Middle frontal gyrus (tissue), 1 donor: ENCODE measurements at regions not wholly inside any gene's neighbourhood (a gene's known extent, or its start where the extent isn't known, plus 50 kb on each side); places are given as distances from the start of the nearest gene placed in this dataset.
"Not testable (repeated sequence)": the region's sequence is repeated elsewhere in the genome, so short reads cannot be mapped to it uniquely, and the experiment has no call there.

Experiments used
- DNase-seq: peaks from one replicate; pipeline ENCODE4 v3.0.0-alpha.2; 2015; ENCODE audit warnings: low spot score; ENCODE audit errors: extremely low spot score

DNA sequence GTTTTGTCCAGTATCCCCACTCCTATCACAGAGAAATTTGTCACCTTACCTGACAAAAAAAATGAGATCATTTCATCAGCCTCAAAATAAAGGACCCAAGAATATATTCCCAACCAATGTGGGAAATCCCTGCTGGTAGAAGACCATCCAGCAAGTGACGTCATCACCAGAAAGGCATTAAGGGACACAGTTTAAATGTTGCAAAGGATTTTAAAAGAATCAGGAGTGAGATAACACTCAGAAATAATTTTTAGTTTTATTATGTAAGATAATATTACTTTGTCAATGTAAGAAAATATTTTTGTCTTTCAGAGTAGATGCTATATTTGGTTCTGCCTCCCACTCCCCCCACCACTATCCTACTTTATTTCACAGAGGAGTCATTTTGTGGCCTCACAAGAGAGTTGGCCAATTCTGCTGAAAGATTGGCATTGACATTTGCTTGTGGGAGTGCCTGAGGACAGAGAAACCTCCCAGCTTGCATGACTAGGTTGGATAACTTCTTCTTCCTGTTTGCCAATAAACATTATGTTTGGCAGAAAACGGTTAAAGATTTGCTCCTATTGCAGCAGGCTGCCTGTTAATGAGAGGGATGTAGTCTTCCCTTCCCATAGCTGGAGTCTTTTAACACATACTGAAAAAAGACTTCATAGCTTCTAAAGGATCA, 288.6 kb upstream of the DAB2 start:
- DNase-seq: no peak

DNA sequence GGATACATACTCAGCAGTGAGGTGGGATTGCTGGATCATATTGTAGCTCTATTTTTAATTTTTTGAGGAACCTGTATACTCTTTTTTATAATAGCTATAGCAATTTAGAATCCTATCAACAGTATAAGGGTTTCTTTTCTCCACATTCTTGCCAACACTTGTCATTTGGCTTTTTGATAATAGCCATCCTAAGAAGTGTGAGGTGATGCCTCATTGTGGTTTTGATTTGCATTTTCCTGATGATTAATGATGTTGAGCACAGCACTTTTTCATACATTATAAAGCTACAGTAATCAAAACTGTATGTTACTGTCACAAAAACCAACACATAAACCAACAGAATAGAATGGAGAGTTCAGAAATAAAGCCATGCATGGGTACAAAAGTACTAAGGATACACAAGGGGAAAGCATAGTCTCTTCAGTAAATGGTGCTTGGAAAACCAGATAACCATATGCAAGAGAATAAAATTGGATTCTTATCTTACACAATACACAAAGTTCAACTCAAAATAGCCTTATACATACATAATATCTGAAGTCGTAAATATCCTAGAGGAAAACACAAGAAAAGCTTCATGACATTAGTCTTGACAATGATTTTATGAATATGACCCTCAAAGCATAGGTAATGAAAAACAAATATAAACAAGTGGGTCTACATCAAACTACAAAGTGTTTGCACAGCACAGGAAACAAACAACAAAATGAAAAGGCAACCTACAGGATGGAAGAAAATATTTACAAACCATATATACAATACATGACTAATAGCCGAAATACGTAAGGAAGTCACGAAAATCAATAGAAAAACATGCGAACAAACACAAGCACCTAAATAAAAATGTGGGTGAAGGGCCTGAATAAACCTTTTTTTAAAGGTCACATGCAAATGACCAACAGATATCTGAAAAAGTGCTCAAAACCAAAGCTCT, 287.8 kb upstream of the DAB2 start:
- DNase-seq: no peak

DNA sequence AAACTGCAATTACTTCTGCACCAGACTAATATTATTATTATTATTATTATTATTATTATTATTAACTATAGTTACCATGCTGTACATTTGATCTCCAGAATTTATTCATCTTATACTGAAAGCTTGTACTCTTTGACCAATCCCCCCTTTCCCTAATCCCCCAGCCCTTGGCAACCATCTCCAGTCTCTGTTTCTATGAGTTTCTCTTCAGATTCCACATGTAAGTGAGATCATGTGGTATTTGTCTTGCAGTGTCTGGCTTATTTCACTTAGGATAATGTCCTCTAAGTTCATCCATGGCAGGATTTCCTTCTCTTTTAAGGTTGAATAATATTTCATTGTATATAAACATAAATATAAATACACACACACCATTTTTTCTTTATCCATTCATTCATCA, 287.0 kb upstream of the DAB2 start:
- DNase-seq: no peak

DNA sequence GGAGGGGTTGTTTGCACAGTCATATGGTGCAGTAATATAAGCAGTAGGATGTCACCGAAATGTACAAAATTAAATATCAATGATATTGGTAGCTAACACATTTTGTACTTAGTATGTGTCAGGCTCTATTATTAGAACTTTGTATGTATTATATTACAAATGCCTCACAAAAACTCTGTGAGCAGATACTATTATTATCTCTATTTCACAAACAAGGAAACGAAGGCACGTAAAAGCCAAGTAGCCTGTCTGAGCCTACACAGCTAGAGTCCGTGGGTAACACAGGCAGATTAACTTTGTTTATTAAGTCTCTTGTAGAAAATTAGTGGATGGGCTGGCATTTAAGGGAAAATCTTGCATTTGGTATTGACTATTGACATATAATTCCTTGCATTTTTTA, 284.3 kb upstream of the DAB2 start:
- no peak for DNase-seq

DNA sequence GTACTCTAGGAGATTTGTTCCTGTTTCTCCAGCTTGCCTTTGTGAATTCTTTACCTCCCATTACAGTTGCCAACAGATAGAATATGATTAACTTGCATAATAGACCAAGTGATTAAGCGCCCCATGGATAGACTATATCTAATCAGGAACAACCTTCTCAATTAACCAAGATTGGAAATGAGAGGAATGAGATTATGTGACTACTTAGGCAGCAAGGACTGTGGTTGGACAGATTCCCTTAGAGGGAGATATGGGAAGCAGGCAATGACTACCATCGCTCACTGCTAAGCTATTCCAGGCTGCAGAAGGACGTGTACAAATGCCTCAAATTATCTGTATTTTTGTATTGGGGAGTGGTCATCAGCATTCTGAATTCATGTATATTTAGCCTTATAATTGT, 278.1 kb upstream of the DAB2 start:
- no peak for DNase-seq

DNA sequence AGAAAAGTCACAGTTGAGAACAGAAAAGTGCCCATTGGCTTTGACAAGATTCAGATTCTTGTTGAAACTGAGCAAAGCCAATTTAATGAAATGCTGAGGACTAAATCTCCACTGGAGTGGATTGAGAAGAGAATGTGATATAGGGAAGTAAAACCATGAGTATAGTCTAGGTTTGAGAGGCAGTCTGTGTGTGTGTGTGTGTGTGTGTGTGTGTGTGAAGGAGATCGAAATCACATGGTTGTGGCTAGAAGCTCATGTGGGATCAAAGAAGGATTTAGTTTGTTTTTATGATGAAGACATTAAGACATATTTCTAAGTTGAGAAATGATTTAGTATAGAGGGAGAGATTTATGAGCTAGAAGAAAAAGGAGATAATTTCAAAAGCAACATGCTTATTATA, 275.7 kb upstream of the DAB2 start:
- DNase-seq: no peak

DNA sequence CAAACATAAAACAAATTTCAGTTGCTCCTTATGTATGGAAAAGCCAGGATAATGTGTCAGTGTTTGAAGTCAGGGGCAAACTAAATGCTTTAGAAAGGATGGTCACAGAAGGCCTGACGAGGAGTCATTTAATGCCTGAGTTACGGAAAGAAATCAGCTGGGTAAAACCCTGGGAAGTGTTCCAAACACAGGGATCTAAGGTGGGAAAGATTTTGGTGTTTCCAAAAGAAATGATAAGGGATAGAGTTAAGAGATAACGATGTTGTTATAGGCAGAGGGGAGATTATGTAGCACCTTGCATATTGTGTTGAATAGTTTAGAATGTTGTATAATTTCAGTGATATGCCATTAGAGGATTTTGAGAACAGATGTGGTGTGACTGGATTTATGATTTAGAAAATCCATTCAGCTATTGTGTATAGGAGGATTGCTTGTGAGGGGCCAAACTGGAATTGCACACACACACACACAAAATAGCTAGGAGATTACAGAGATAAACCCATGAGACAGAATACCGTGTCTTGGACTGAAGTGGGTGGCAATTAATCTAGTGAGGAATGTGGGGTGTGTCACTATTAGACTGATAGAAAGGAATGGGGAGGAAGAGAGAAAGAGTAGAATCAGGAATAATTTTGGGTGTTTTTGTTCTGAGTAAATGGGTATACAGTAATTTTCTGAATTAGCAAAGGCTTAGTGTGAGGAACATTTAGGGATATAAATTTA, 274.2 kb upstream of the DAB2 start:
- no peak for DNase-seq

DNA sequence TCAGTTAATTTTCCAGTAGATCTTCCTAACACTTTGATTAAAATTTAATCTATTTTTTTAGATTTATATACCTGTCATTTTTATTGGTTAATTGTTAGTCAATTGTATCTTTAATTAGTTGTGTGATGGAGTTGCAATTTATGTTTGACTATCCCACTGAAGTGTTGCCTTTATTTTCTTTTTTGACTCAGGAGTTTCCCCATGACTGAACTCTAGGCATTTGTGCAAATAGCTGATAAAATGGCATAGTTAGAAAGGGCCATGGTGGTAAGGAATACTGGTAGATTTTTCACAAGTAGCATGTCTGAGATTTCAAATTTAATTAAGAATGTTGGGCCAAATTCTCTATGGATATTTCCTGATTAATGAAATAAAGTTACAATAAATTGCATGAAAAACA, 273.1 kb upstream of the DAB2 start:
- DNase-seq: no peak

DNA sequence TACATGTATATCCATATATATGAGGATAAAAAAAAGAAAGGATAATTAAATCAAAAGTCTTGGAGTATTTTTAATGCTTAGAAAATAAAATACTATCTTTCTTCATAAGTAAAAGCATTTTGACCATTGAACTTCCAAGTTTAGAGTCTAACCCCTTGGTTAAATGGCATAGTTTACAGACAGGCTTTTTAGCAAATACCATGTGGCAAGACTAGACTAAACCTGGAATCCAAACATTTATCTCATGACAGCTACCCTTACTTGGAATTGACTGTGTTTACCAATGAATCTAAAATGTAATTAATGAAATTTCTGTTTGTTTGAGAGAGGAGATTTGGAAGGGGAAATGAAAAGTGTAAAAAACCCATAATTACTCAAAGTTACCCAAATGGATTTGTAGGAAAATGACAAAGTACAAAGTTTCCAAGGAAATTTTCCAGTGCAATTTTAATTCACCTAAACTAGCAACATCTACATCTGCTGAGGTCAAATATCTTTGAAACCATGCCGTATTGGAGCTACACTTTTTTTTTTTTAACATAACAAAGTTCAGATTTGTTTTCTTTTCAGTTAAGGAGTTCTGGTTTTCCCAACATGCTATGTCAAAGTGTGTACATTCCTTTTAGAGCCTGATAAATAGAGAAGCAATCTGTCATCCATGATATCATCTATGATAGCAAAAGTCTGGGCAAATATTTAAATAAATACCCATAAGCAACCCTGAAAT, 272.1 kb upstream of the DAB2 start:
- DNase-seq: no peak

DNA sequence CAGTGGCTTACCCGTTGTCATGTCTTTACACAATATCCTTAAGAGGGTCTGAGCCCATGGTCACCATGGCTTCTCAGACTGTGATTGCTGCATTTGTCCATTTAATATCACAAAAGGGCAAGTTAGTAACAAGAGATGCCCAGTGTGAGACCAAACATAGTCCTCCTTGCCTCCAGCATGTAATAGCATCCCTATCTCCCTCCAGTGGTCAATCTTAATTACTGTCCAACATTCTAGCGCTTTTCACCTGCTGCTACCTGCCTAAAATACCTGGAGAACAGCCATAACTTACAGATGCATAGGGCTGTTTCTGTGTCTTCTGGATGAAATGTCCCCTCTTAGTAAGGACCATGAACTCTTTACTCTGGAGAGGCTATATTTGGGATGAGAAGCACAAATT, 267.2 kb upstream of the DAB2 start:
- DNase-seq: no peak

DNA sequence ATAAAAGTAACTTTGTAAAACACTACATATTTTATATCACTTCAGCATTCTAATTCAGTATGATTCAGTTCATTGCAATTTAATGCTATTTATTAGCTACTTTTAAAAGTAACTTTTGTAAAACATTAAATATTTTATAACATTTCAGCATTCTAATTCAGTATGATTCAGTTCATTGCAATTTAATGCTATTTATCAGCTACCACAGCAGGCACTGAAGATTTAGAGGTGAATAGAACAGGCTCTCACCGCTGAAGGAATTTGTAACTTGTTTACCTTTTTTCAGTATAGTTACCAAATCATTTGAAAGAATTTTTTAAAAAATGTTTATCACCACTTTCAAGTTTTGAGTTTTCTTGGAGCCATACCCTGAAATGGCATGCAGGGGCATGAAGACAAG, 266.4 kb upstream of the DAB2 start:
- DNase-seq: no peak

DNA sequence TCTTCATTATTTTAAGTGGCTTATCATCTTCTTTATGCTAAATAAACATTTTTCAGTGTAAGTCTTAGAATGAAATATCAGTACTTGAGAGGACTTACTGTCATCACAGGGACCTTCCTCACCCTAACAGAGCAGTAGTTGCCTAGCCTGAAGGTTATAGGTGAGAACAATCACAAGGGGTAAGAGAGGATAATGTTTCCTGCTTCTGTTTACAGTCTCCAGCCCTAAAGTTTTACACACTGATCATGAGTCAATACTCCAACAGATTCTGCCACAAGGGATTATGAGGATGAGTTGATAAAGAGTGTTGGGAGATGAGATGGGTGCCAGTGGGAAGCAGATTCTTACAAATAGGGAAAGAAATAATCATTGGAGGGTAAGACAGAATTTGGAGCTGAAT, 265.1 kb upstream of the DAB2 start:
- no peak for DNase-seq

DNA sequence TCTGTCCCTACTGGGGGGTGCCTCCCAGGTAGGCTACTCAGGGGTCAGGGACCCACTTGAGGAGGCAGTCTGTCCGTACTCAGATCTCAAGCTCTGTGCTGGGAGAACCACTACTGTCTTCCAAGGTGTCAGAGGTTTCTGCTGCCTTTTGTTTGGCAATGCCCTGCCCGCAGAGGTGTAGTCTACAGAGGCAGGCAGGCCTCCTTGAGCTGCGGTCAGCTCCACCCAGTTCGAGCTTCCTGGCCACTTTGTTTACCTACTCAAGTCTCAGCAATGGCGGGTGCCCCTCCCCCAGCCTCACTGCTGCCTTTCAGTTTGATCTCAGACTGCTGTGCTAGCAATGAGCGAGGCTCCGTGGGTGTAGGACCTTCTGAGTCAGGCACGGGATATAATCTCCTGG, 263.1 kb upstream of the DAB2 start:
- DNase-seq: not testable (repeated sequence)

DNA sequence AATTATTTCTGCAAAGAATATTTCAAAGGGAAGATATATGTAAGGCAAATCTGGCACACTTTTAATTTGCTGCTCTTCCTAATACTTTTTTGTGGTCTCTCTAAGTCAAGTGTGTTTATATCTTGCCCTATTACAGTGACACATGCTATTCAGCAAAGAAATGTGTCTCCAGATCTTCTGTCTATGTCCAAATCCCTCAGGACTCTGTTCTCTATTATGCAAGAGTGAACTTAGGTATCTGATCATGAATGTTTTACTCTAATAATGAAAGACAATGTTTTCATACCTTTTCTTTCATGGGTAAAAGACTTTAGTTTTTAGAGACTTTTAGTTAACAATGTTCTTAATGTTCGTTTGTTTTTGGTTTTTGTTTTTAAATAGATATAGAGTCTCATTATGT, 255.4 kb upstream of the DAB2 start:
- no peak for DNase-seq

DNA sequence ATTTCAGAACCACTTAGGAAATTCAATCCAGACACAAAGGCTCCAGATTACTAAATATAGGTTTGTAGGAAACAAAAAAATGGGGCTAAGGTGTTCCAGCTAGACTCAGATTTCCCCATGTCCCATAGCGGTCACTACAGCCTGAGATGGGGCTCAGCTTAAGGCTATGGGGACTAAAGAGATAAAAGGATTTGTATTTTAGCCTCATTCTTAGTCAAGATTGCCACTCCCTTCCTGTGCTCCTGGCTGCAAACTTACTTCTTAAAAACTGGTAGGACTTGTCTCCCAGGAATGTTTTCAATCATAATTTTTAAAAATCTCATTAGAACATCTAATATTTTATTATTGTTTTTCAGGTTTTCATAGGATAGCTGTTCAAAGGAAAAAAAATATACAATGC, 253.8 kb upstream of the DAB2 start:
- no peak for DNase-seq

DNA sequence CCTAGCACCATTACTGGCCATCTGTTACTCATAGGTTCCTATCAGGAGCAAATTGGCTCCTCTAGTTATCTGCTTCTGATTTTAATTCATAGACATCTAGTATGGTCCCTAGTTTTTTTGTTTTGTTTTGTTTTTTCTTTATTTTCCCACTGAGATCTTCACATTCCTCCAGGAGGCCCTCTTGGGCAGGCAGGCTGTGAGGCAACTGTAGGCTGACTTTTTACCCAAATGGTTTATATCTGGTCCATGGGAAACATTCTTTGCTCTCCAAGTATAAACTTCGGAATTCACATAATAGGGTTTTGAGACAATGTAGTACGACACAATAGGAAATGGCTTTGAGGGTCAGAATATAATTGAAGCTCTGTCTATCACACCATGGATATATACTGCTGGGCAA, 250.9 kb upstream of the DAB2 start:
- DNase-seq: no peak

DNA sequence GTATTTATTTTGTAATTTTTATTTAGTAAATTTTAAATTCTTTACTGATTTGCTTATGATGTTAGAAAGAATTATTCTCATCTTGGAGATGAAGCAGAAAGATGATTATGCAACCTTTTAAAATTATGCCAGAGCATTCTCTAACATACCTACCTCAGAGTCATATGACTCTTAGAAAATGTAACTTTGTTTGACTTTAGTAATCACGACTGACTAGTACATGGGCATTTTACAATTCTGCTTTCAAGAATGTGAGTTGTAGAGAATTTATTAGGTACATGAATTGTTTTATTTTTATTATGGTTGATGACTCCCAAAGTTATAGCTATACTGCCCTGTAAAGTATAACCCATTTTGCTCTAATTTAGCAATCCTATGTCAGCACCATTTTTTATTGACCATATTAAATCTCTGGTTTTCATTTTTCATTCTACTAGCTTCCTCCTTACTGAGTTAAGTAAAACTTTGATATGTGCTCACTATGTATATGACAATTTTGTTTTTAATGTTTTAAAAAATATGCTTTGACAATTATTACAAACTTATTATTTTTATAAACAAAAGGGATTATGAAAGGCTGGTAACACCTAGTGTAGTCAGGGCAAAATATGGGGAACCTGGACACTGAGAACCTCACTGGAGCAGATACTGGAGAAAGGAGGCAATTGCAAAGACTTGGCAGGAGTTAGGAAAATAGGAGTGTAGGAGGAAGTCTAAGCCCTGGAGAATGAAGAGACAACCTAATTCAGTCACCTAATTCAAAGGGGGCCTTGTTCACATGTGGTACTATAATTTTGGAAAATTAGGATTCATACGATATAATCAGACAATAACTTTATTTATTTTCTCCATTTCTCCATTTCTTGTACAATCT, 249.7 kb upstream of the DAB2 start:
- no peak for DNase-seq

DNA sequence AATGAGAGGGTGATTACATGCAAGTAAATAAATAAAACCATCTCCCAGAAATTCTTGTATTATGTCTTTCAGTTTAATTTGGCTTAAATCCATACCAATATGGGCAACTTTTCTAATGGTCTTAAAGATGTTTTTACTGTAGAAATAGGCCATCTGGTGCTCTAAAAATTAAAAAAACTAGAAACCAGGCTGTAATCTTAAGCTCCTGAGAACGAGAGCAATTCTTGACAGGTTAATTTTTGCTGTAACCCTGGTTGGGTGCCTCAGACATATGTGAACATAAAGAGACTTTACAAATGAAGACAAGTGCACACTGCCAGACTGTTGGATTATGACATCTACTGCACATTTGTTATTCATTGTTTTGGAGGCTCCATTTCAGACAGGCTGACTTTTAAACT, 246.8 kb upstream of the DAB2 start:
- DNase-seq: no peak

DNA sequence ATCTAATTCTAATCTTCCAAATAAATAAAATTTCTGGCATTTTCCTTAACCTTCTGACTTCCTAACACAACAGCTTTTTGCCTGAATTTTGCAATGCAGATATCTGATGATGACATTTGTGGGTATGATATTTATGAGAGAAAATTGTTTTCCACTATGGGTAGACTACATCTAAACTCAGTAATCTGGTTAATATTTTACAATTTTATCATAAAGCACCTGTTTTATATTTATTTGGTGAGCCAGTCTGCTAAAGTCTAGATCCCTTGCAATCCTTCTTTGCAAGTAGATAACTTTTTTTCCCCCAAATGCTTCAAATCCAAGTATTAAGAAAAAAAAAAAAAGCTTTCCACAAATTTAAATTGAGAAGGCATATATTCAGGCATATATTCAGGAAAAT, 246.2 kb upstream of the DAB2 start:
- DNase-seq: no peak

DNA sequence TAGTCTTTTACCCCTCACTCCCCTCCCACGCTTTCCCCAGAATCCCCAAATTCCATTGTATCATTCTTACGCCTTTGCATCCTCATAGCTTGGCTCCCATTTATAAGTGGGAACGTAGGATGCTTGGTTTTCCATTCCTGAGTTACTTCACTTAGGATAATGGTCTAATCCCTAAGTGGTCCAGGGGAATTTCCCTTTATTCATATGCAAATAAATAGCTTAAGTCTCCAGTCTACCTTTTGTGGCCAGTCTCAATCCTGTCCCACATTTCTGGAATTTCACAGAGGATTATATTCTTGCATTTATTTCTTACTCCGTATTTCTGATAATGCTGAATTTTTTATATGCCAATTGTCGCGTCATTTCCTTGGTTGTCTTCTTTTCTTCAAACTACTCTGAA, 245.6 kb upstream of the DAB2 start:
- no peak for DNase-seq

DNA sequence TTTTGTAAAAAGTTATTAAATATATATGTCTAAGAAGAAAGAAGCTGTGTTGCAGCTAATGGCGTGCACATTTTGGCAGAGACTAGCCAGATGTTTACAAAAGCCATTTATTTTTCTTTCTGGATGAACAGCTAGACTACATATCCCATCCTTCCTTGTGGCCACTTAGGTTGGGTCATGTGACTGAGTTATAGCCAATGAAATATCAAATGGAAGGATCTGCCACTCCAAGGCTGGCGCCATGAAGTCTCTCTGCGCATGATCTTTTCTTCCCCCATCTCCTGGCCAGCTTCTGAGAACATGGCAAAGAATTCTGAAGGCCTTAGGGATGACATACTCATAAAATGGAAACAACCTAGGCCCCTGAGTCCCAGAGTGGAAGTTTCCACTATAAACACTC, 244.2 kb upstream of the DAB2 start:
- DNase-seq: no peak
